SK-N-SH (cell line): ENCODE measurements at regions not wholly inside any gene's neighbourhood (a gene's known extent, or its start where the extent isn't known, plus 50 kb on each side); places are given as distances from the start of the nearest gene placed in this dataset.

ENCODE experiments used
- CTCF ChIA-PET: fragments of 300-600, 350-600 bp; formaldehyde crosslinking; extraction: SDS; loops from one replicate; lab custom pipeline; 2021; lab: Yijun Ruan, JAX
- POLR2A ChIA-PET: fragments of 350-600 bp; sonication (Branson Sonifier 250); formaldehyde crosslinking; extraction: SDS; loops from one replicate; lab custom pipeline; 2020; ENCODE audit warnings: antibody characterized with exemption, inconsistent platforms; lab: Yijun Ruan, JAX
- DNase-seq: peaks from one replicate; pipeline ENCODE4 v3.0.0; 2012
- H2AFZ ChIP-seq: fragments of 200-600 bp; sonication (generic); 2 replicates; pipeline ENCODE4 v1.8.1; 2016; ENCODE audit warnings: antibody characterized with exemption, mild to moderate bottlenecking, low read depth
- H3F3A ChIP-seq: fragments of 200-600 bp; sonication (generic); replicated peaks from 2 replicates; pipeline ENCODE3; 2016; ENCODE audit warnings: antibody characterized with exemption, mild to moderate bottlenecking; ENCODE audit not compliant: insufficient read depth
- H3K27ac ChIP-seq, 2 experiments: fragments of 200-500 bp in 1 of 2; fragments of 200-600 bp in 1 of 2; sonication (Bioruptor generic) in 1 of 2; sonication (generic), shearing (Covaris generic) in 1 of 2; 2 replicates each; pipeline versions ENCODE4 v1.5.1 to v1.6.1; 2014 to 2016; ENCODE audit warnings: low read depth in 2 of 2, inconsistent platforms in 1 of 2, low read length in 1 of 2, mild to moderate bottlenecking in 1 of 2, mixed read lengths in 1 of 2
- H3K27me3 ChIP-seq: fragments of 200-600 bp; sonication (generic), shearing (Covaris generic); 2 replicates; pipeline ENCODE4 v1.6.1; 2016; ENCODE audit warnings: mixed run types; ENCODE audit not compliant: insufficient read depth
- H3K36me3 ChIP-seq, 2 experiments: fragments of 200-500 bp in 1 of 2; fragments of 200-600 bp in 1 of 2; sonication (Bioruptor generic) in 1 of 2; sonication (generic) in 1 of 2; replicated peaks in 1 of 2; 2 replicates each; pipeline versions ENCODE3 to v1.5.1; 2014 to 2016; ENCODE audit warnings: low read length in 1 of 2, mild to moderate bottlenecking in 1 of 2; ENCODE audit not compliant: insufficient read depth in 2 of 2, control insufficient read depth in 1 of 2
- H3K4me1 ChIP-seq, 2 experiments: fragments of 200-500 bp in 1 of 2; fragments of 200-600 bp in 1 of 2; sonication (Bioruptor generic) in 1 of 2; sonication (generic), shearing (Covaris generic) in 1 of 2; 2 replicates each; pipeline versions ENCODE4 v1.5.1 to v1.6.1; 2014 to 2016; ENCODE audit warnings: low read depth in 1 of 2, low read length in 1 of 2, mixed run types in 1 of 2; ENCODE audit not compliant: insufficient read depth in 2 of 2, control insufficient read depth in 1 of 2
- H3K4me2 ChIP-seq: fragments of 200-600 bp; sonication (generic), shearing (Covaris generic); 2 replicates; pipeline ENCODE4 v1.6.1; 2017; ENCODE audit warnings: mixed run types
- H3K4me3 ChIP-seq, 2 experiments: fragments of 200-500 bp in 1 of 2; fragments of 200-600 bp in 1 of 2; sonication (Bioruptor generic) in 1 of 2; sonication (generic), shearing (Covaris generic) in 1 of 2; 2 replicates each; pipeline versions ENCODE4 v1.5.1 to v1.8.1; 2014 to 2016; ENCODE audit warnings: low read depth in 2 of 2, inconsistent platforms in 1 of 2, low read length in 1 of 2, mild to moderate bottlenecking in 1 of 2, mixed read lengths in 1 of 2, moderate library complexity in 1 of 2
- H3K79me2 ChIP-seq: fragments of 200-600 bp; sonication (generic); 2 replicates; pipeline ENCODE4 v1.8.1; 2017; ENCODE audit warnings: mild to moderate bottlenecking; ENCODE audit not compliant: insufficient read depth
- H3K9ac ChIP-seq: fragments of 200-600 bp; sonication (generic); 2 replicates; pipeline ENCODE4 v1.6.1; 2017; ENCODE audit warnings: mixed run types
- H3K9me2 ChIP-seq: fragments of 200-600 bp; sonication (generic); 2 replicates; pipeline ENCODE4 v1.6.1; 2017; ENCODE audit warnings: mixed run types
- H3K9me3 ChIP-seq: fragments of 200-600 bp; sonication (generic); 2 replicates; pipeline ENCODE4 v1.6.1; 2017; ENCODE audit warnings: mixed run types, mild to moderate bottlenecking, moderate library complexity
- H4K20me1 ChIP-seq: fragments of 200-600 bp; sonication (generic); 2 replicates; pipeline ENCODE4 v1.6.1; 2017; ENCODE audit warnings: mild to moderate bottlenecking, mixed run types; ENCODE audit not compliant: insufficient read depth
- CHD2 ChIP-seq: fragments of 150-350 bp; IDR thresholded peaks from 2 replicates; pipeline ENCODE4 v1.6.1; 2018; ENCODE audit warnings: low read length; ENCODE audit not compliant: partially characterized antibody
- ELF1 ChIP-seq: IDR thresholded peaks from 2 replicates; pipeline ENCODE4 v1.4.0; 2012
- EP300 ChIP-seq, 2 experiments: IDR thresholded peaks; 2 replicates each; pipeline versions ENCODE4 v1.4.0 to v1.6.1; 2012; ENCODE audit warnings: borderline replicate concordance in 1 of 2, low read depth in 1 of 2, low read length in 1 of 2
- EZH2phosphoT487 ChIP-seq: fragments of 200-600 bp; sonication (generic); IDR thresholded peaks from 2 replicates; pipeline ENCODE4 v1.6.1; 2017; ENCODE audit warnings: low read depth, mixed run types, mild to moderate bottlenecking, antibody characterized with exemption, moderate library complexity, borderline replicate concordance
- JUND ChIP-seq: IDR thresholded peaks from 2 replicates; pipeline ENCODE4 v1.4.0; 2012
- MAX ChIP-seq: IDR thresholded peaks from 2 replicates; pipeline ENCODE4 v1.4.0; 2012; ENCODE audit warnings: low read depth
- MEF2A ChIP-seq: IDR thresholded peaks from 2 replicates; pipeline ENCODE4 v1.4.0; 2012; ENCODE audit warnings: low read depth, borderline replicate concordance
- NFIC ChIP-seq: IDR thresholded peaks from 2 replicates; pipeline ENCODE4 v1.4.0; 2012; ENCODE audit warnings: borderline replicate concordance
- PBX3 ChIP-seq: IDR thresholded peaks from 2 replicates; pipeline ENCODE4; 2012
- RAD21 ChIP-seq: IDR thresholded peaks from 2 replicates; pipeline ENCODE4 v1.6.1; 2012; ENCODE audit warnings: mild to moderate bottlenecking, low read length
- RXRA ChIP-seq: IDR thresholded peaks from 2 replicates; pipeline ENCODE4 v1.4.0; 2012; ENCODE audit warnings: low read depth, mild to moderate bottlenecking, borderline replicate concordance
- SIN3A ChIP-seq: IDR thresholded peaks from 2 replicates; pipeline ENCODE4 v1.6.1; 2012; ENCODE audit warnings: low read depth, mild to moderate bottlenecking, low read length, moderate library complexity, borderline replicate concordance
- SMC3 ChIP-seq: IDR thresholded peaks from 2 replicates; pipeline ENCODE4 v1.6.1; 2012; ENCODE audit warnings: low read depth, low read length, improper control_type of control experiment
- TAF1 ChIP-seq: IDR thresholded peaks from 2 replicates; pipeline ENCODE4 v1.6.1; 2012; ENCODE audit warnings: low read depth, mild to moderate bottlenecking, low read length, moderate library complexity, borderline replicate concordance
- USF1 ChIP-seq: IDR thresholded peaks from 2 replicates; pipeline ENCODE4 v1.4.0; 2012; ENCODE audit warnings: low read depth, borderline replicate concordance
- YY1 ChIP-seq: IDR thresholded peaks from 2 replicates; pipeline ENCODE4 v1.4.0; 2012; ENCODE audit warnings: low read depth, mild to moderate bottlenecking
- ZBTB33 ChIP-seq: IDR thresholded peaks from 2 replicates; pipeline ENCODE4 v1.4.0; 2012; ENCODE audit warnings: low read depth, borderline replicate concordance
- WGBS: methylation state at CpG from one replicate; pipeline ENCODE4 v1.1.6; 2017; ENCODE audit warnings: low lambda C conversion rate; 5-methylcytosine and 5-hydroxymethylcytosine counted together

- Histone ChIP-seq H3K4me1 (no peaks in the 10 kb centered on the region), H2AFZ (no peak overlapping the region), H3K27ac (no peak overlapping the region), H3K9ac (no peak overlapping the region), H3K9me2 (no peaks in the 10 kb centered on the region), H3F3A (no peaks in the 10 kb centered on the region), H4K20me1 (no peaks in the 10 kb centered on the region), H3K4me2 (no peak overlapping the region), H3K4me3 (no peak overlapping the region), H3K79me2 (no peaks in the 10 kb centered on the region)
- CTCF ChIA-PET = no interaction called here
- DNase-seq = no peak
- no peak for TF ChIP-seq ZBTB33
- TF ChIP-seq EP300 (IDR thresholded peaks at IDR 0.05; ENCODE audit: borderline replicate concordance in 1 of 2, low read depth in 1 of 2, low read length in 1 of 2) = no peak
- TF ChIP-seq TAF1 = no peak
- TF ChIP-seq USF1 = no peak
- no peak for TF ChIP-seq SIN3A
- TF ChIP-seq PBX3 = no peak
- no peak for TF ChIP-seq MAX
- TF ChIP-seq NFIC = no peak
- no peak for TF ChIP-seq ELF1
- no peak for TF ChIP-seq CHD2
- no peak for TF ChIP-seq MEF2A
- TF ChIP-seq JUND = no peak
- TF ChIP-seq EZH2phosphoT487 = no peak
- TF ChIP-seq, all 33 proteins: peak for 0
- Histone ChIP-seq H3K27me3 (no peaks in the 10 kb centered on the region), H3K9me3 (no peaks in the 10 kb centered on the region), H3K36me3 (no peaks in the 10 kb centered on the region)
- POLR2A ChIA-PET = no interaction called here
- WGBS = 9% methylated on average over 2 of the region's 2 CpGs
Observed at GRCh38 chr13:61470786-61471185, 55.1 kb upstream of the PCDH20 start.

- H3K36me3 ChIP-seq = no peaks in the 10 kb centered on the region
- ChIA-PET POLR2A (no interaction called here), CTCF (interaction anchor here (1.0 kb wide), 1 partner anchor 14 kb away, joined by 3 read pairs; no protein-coding TSS in a partner anchor)
- no peak overlapping the region for H3K9ac ChIP-seq
- no peak for TF ChIP-seq SMC3
- TF ChIP-seq NFIC = no peak
- TF ChIP-seq YY1 = no peak
- no peak for TF ChIP-seq RXRA
- peak; percentile 36; the same call in 1 of the 2 replicates for TF ChIP-seq RAD21
- no peak for TF ChIP-seq ZBTB33
- no peaks in the 10 kb centered on the region for H3K27me3 ChIP-seq
- no peaks in the 10 kb centered on the region for H3K4me1 ChIP-seq
- no peaks in the 10 kb centered on the region for H3K9me2 ChIP-seq
- H3K4me2 ChIP-seq = no peak overlapping the region
- no peaks in the 10 kb centered on the region for H4K20me1 ChIP-seq
- no peak overlapping the region for H3K27ac ChIP-seq
- no peaks in the 10 kb centered on the region for H3K79me2 ChIP-seq
- H3F3A ChIP-seq = no peaks in the 10 kb centered on the region
- H3K9me3 ChIP-seq = no peaks in the 10 kb centered on the region
- WGBS = 28% methylated on average over 3 of the region's 3 CpGs
- DNase-seq = no peak
- H3K4me3 ChIP-seq = no peak overlapping the region; a peak in 1 of 4 replicates
- no peak overlapping the region for H2AFZ ChIP-seq
Observed at GRCh38 chr13:61466280-61466679, 50.6 kb upstream of the PCDH20 start.
